HuH-7 (cell line): ENCODE measurements at regions not wholly inside any gene's neighbourhood (a gene's known extent, or its start where the extent isn't known, plus 50 kb on each side); places are given as distances from the start of the nearest gene placed in this dataset.

Source experiments
- DNase-seq: peaks from one replicate; pipeline ENCODE4 v3.0.0; 2011; ENCODE audit warnings: low spot score

- DNase-seq: no peak
Measured at GRCh38 chr16:48438414-48438813, 53.2 kb upstream of the SIAH1 start.

- no peak for DNase-seq
Measured at GRCh38 chr16:48435906-48436305, 50.7 kb upstream of the SIAH1 start.

GRCh38 chr16:48435318-48435680, 50.1 kb upstream of the SIAH1 start:
- no peak for DNase-seq
